GM12865 (cell line): ENCODE measurements at regions not wholly inside any gene's neighbourhood (a gene's known extent, or its start where the extent isn't known, plus 50 kb on each side); places are given as distances from the start of the nearest gene placed in this dataset.

Experiments
- DNase-seq: peaks from one replicate; pipeline ENCODE4 v3.0.0; 2010; ENCODE audit warnings: low read depth
- H3K4me3 ChIP-seq: 2 replicates; pipeline ENCODE4 v1.5.1; 2011; ENCODE audit warnings: mild to moderate bottlenecking, low read depth, low read length, control low read depth
- CTCF ChIP-seq: IDR thresholded peaks from 2 replicates; pipeline ENCODE4 v1.5.1; 2011; ENCODE audit warnings: low read length, control low read depth, low read depth, inconsistent platforms; ENCODE audit not compliant: insufficient read depth; ENCODE audit errors: missing control alignments

- DNase-seq = peak; percentile 52
- TF ChIP-seq CTCF = peak; percentile 5
- H3K4me3 ChIP-seq = no peak overlapping the region
These were observed 51.0 kb upstream of the IL17B start for GRCh38 chr5:149429839-149430721.
